ENCODE measurements at regions not wholly inside any gene's neighbourhood (a gene's known extent, or its start where the extent isn't known, plus 50 kb on each side); places are given as distances from the start of the nearest gene placed in this dataset.

GRCh38 chr5:12093586-12093985 lies 189.3 kb upstream of the CTNND2 start:
- TF ChIP-seq, protein P1, sequence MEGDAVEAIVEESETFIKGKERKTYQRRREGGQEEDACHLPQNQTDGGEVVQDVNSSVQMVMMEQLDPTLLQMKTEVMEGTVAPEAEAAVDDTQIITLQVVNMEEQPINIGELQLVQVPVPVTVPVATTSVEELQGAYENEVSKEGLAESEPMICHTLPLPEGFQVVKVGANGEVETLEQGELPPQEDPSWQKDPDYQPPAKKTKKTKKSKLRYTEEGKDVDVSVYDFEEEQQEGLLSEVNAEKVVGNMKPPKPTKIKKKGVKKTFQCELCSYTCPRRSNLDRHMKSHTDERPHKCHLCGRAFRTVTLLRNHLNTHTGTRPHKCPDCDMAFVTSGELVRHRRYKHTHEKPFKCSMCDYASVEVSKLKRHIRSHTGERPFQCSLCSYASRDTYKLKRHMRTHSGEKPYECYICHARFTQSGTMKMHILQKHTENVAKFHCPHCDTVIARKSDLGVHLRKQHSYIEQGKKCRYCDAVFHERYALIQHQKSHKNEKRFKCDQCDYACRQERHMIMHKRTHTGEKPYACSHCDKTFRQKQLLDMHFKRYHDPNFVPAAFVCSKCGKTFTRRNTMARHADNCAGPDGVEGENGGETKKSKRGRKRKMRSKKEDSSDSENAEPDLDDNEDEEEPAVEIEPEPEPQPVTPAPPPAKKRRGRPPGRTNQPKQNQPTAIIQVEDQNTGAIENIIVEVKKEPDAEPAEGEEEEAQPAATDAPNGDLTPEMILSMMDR (IDR thresholded peaks at IDR 0.05; ENCODE audit: insufficient read depth, low read length) = no peak
- TF ChIP-seq REST (IDR thresholded peaks at IDR 0.05; ENCODE audit: insufficient replicate concordance, low read depth) = no peak
- TF ChIP-seq POLR2AphosphoS5 (IDR thresholded peaks at IDR 0.05; ENCODE audit: low read depth) = no peak
- TF ChIP-seq GABPA (IDR thresholded peaks at IDR 0.05; ENCODE audit: low read depth) = no peak
- TF ChIP-seq SPI1 (IDR thresholded peaks at IDR 0.05; ENCODE audit: borderline replicate concordance, low read depth) = no peak
